ENCODE measurements at regions not wholly inside any gene's neighbourhood (a gene's known extent, or its start where the extent isn't known, plus 50 kb on each side); places are given as distances from the start of the nearest gene placed in this dataset.

DNA sequence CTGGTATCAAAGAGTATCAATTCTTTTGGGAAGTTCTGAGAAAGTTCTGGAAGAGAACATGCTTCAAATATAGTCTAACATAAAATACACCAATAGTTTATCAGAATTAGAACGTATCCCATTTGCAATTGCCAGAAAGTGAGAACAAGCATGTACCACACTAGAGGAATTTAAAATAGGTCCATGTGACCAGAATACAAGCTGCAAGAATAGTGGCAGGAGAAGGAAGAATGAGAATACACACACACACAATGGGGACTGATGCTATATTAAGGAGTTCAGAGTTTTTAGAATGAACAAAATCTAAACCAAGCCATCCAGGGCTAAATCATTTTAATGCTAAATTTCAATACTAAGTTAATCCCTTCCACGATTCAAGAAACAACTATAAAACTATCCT, 99.1 kb upstream of the TMEM168 start:
- ATAC-seq, result no peak

DNA sequence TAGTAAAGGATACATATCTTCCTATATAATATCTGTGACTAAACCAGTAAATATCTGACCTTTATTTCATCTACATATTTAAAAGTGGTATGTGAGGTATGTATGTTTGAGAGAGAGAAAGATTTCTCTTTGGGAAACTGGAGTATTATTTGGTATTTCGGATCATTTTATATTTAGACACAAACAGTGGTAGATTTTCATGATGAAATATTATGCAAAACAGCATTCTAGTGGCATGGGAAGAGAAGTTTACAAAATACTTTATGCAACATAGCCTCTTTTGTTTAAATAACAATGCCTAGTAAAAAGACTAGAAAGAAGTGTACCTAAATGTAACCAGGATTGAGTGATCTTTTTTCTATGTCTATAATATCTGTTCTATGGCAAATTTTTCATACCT, 98.6 kb upstream of the TMEM168 start:
- Histone ChIP-seq H3K4me1 (ENCODE audit: control insufficient read depth in 1 of 2, insufficient read depth in 2 of 2, low read length in 2 of 2) (no peaks in the 10 kb centered on the region), H3K4me3 (replicated peaks in 1 of 2; ENCODE audit: low read depth in 1 of 2, low read length in 2 of 2) (no peak overlapping the region), H2AFZ (ENCODE audit: low read depth, low read length, poor library complexity, severe bottlenecking) (no peak overlapping the region), H3K9ac (ENCODE audit: low read length) (no peak overlapping the region), H3K79me2 (ENCODE audit: insufficient read depth, low read length) (no peaks in the 10 kb centered on the region), H3K27me3 (ENCODE audit: insufficient read depth, low read length) (no peaks in the 10 kb centered on the region), H3K36me3 (ENCODE audit: control insufficient read depth in 1 of 2, insufficient read depth in 2 of 2, low read length in 2 of 2) (no peaks in the 10 kb centered on the region), H3K27ac (ENCODE audit: low read depth, low read length) (no peak overlapping the region), H3K9me2 (ENCODE audit: insufficient read depth) (no peaks in the 10 kb centered on the region), H3K4me2 (ENCODE audit: low read length) (no peak overlapping the region), H3K9me3 (ENCODE audit: control insufficient read depth in 1 of 2, insufficient read depth in 1 of 2, low read depth in 1 of 2, low read length in 2 of 2) (no peaks in the 10 kb centered on the region), H4K20me1 (ENCODE audit: insufficient read depth) (no peaks in the 10 kb centered on the region)
- POLR2A ChIA-PET, result no interaction called here
- intact Hi-C loops (cut with micrococcal nuclease), result no loop called here
- TF ChIP-seq, protein P1, sequence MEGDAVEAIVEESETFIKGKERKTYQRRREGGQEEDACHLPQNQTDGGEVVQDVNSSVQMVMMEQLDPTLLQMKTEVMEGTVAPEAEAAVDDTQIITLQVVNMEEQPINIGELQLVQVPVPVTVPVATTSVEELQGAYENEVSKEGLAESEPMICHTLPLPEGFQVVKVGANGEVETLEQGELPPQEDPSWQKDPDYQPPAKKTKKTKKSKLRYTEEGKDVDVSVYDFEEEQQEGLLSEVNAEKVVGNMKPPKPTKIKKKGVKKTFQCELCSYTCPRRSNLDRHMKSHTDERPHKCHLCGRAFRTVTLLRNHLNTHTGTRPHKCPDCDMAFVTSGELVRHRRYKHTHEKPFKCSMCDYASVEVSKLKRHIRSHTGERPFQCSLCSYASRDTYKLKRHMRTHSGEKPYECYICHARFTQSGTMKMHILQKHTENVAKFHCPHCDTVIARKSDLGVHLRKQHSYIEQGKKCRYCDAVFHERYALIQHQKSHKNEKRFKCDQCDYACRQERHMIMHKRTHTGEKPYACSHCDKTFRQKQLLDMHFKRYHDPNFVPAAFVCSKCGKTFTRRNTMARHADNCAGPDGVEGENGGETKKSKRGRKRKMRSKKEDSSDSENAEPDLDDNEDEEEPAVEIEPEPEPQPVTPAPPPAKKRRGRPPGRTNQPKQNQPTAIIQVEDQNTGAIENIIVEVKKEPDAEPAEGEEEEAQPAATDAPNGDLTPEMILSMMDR (IDR thresholded peaks at IDR 0.05 in 2 of 3, conservative IDR thresholded peaks at IDR 0.05 in 1 of 3; ENCODE audit: borderline replicate concordance in 1 of 3, insufficient read depth in 1 of 3, low read depth in 2 of 3, low read length in 2 of 3), result no peak
- no peak for TF ChIP-seq FOSL1 (IDR thresholded peaks at IDR 0.05; ENCODE audit: low read depth)
- TF ChIP-seq EZH2phosphoT487 (IDR thresholded peaks at IDR 0.05; ENCODE audit: borderline replicate concordance), result no peak
- RAD21 ChIA-PET (ENCODE audit: low non-redundant PET in 1 of 2, low total read pairs in 2 of 2, uncharacterized antibody in 2 of 2, unreplicated experiment in 2 of 2), result no interaction called here
- CTCF ChIA-PET, result no interaction called here
- no TSS peak for BruUV-seq (replicated peaks)
- ATAC-seq (no peak), DNase-seq (ENCODE audit: low read depth, low spot score) (no peak)

More for the DNA sequence above, 99.1 kb upstream of the TMEM168 start:
- H3K4me1 ChIP-seq (ENCODE audit: control insufficient read depth in 1 of 2, insufficient read depth in 2 of 2, low read length in 2 of 2), result no peaks in the 10 kb centered on the region
- H3K9me2 ChIP-seq (ENCODE audit: insufficient read depth), result no peaks in the 10 kb centered on the region
- CTCF ChIA-PET, result no interaction called here
- TF ChIP-seq, protein P1 (IDR thresholded peaks at IDR 0.05 in 2 of 3, conservative IDR thresholded peaks at IDR 0.05 in 1 of 3; ENCODE audit: borderline replicate concordance in 1 of 3, insufficient read depth in 1 of 3, low read depth in 2 of 3, low read length in 2 of 3), result no peak
- TF ChIP-seq YY1 (IDR thresholded peaks at IDR 0.05; ENCODE audit: extremely low read depth, insufficient replicate concordance, low read depth, low read length) (no peak), SRF (IDR thresholded peaks at IDR 0.05; ENCODE audit: low read depth) (no peak)
- no peak overlapping the region for H3K4me3 ChIP-seq (replicated peaks in 1 of 2; ENCODE audit: low read depth in 1 of 2, low read length in 2 of 2)
- H4K20me1 ChIP-seq (ENCODE audit: insufficient read depth), result no peaks in the 10 kb centered on the region
- no peak for DNase-seq (ENCODE audit: low read depth, low spot score)
- no peak overlapping the region for H3K4me2 ChIP-seq (ENCODE audit: low read length)
- no peaks in the 10 kb centered on the region for H3K79me2 ChIP-seq (ENCODE audit: insufficient read depth, low read length)
- H3K27me3 ChIP-seq (ENCODE audit: insufficient read depth, low read length), result no peaks in the 10 kb centered on the region
- H2AFZ ChIP-seq (ENCODE audit: low read depth, low read length, poor library complexity, severe bottlenecking), result no peak overlapping the region
- H3K27ac ChIP-seq (ENCODE audit: low read depth, low read length), result no peak overlapping the region
- H3K9me3 ChIP-seq (ENCODE audit: control insufficient read depth in 1 of 2, insufficient read depth in 1 of 2, low read depth in 1 of 2, low read length in 2 of 2), result no peaks in the 10 kb centered on the region
- no peaks in the 10 kb centered on the region for H3K36me3 ChIP-seq (ENCODE audit: control insufficient read depth in 1 of 2, insufficient read depth in 2 of 2, low read length in 2 of 2)
- POLR2A ChIA-PET, result no interaction called here
- RAD21 ChIA-PET (ENCODE audit: low non-redundant PET in 1 of 2, low total read pairs in 2 of 2, uncharacterized antibody in 2 of 2, unreplicated experiment in 2 of 2), result no interaction called here
- H3K9ac ChIP-seq (ENCODE audit: low read length), result no peak overlapping the region
- BruUV-seq (replicated peaks), result no TSS peak
- intact Hi-C loops (cut with micrococcal nuclease), result no loop called here
